ENCODE measurements at regions not wholly inside any gene's neighbourhood (a gene's known extent, or its start where the extent isn't known, plus 50 kb on each side); places are given as distances from the start of the nearest gene placed in this dataset.
"Not testable (repeated sequence)": the region's sequence is repeated elsewhere in the genome, so short reads cannot be mapped to it uniquely, and the experiment has no call there.

DNA sequence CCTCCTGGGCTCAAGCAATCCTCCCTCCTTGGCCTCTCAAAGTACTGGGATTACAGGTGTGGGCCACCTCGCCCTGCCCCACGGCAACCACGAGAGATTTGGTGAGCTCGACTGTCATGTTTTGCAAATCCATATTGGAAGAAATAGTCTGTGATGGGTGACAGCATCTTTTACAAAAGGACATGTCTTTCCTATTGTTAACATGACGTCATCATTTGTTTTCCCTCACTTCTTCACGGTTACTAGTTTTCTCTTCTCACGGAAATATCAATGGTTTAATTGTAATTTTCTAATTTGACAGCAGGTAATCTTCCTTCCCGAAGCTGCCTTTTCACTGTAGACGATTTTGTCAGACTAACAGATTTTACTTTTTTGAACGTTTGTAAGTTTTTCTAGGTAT, 110.8 kb upstream of the GREM2 start:
- DNase-seq (ENCODE audit: low read depth, low spot score): no peak

DNA sequence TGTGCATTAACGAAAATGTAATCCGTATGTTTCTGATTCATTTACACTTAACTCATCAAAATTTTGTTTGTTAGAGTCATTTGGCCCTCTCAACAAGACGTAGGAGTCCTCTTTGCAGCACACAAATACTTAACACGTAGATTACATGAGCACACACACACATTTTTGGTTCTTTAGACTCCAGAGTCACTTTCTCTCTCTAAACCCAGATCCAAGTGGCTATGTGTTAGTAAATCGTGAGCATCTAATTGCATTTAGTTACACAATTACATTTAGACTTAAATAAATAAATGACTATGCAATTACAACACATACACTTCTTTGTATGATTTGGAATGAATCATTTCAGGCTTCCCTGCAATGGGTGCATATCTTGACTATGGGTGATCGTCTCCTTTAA, 109.0 kb upstream of the GREM2 start:
- DNase-seq (ENCODE audit: low read depth, low spot score): no peak

DNA sequence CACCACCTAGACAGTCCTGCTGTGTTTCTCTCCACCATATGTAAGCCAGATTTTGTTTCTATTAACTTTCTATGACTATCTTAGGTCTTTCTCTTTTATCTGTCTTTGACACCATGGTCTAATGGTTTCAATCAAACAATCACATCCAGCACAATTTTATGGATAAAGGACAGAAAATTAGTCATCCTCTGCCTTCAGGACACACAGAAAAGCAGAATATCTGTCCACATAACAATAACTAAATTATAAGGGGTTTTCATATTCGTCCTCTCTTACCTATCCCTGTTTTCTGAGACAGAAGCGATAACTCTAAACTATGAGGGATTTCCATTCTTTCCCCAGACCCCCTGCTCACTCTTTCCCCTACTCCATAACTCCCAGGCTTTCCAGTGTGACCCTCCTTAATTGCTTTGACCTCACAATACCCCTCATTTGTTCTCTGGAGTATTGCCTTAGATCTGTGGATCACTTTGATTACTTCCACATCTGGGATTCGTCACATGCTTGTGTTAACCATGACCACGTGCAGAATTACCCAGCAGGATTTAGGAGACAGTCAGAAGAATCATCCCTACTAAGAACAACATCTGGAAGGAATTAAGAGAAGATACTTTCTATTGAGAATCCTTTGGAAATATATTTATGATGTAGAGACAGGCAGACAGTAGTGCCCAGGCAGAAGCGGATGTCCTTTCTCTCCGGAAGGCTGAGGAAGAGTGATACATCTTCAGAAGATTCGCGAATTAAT, 108.2 kb upstream of the GREM2 start:
- DNase-seq (ENCODE audit: low read depth, low spot score): no peak

DNA sequence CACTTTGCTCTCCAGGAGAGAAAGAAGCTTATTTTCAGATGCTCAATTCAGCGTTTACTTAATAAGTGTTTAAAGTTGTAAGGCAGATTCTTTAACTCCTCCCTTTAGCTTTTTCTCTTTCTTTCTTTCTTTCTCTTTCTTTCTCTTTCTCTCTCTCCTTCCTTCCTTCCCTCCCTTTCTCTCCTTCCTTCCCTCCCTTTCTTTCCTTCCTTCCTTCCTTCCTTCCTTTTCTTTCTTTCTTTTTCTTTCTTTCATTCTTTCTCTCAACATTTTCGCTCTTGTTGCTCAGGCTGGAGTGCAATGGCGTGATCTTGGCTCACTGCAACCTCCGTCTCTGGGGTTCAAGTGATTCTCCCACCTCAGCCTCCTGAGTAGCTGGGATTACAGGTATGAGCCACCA, 104.6 kb upstream of the GREM2 start:
- DNase-seq (ENCODE audit: low read depth, low spot score): not testable (repeated sequence)

DNA sequence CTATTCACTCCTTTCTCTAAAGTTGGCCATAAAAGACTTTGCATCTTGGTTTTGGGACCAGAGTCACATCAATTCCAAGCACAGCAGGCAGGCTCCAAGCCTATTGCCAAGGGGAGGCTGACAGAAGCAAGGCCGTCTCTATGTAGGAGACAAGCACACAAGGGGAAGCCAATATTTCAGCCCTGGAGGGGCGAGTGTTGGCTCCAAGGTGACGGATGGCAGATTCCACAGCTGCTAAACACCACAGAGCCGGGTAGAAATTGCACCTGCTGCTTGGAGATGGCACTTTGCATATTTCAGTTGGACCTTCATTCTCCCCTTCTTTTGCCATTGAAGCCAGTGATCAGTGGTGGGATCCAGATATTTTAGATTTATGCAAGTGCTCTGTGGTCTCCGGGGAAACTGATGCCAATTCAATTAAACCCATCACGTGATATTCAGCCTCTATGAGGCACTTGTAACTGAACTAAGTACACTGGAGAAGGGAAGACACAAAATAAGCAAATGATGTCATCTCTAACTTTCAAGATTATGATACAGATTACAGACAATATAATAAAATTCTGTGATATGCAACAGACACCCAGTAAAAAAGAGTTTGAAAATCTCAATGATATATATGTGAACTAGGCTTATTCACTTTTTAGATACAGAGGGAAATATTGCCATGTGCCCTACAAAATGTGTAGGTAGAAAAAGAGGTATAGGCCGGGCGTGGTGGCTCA, 102.8 kb upstream of the GREM2 start:
- DNase-seq (ENCODE audit: low read depth, low spot score): no peak

DNA sequence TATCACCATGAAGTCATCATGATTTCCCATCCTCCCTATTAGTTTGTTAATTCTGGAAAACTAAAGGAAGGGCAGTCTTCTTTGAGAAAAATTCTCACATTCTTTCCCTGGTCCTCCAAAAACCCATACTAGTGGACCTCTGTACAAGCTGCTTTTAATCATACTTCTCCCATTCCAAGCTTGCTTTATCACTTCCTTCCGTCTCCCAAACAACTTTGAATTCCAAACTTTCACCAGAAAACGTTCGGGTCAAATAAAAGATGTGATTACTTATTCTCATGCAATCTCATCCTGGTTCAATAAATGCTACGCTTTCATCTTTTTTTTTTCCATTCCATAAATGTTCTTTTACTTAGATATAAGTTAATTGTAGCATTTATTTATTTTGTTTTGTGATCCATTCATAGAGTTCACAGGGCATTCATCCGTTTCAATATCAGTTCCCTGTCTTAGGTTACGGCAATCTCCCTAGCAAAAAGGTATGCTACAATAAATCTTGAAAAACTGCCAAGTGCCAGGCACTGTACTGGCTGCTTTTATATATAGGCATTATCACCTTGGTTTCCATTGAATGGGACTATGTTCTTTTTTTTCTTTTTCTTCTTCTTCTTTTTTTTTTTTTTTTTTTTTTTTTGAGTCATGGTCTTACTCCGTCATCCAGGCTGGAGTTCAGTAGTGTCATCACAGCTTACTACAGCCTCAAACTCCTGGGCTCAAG, 100.2 kb upstream of the GREM2 start:
- no peak for DNase-seq (ENCODE audit: low read depth, low spot score)

DNA sequence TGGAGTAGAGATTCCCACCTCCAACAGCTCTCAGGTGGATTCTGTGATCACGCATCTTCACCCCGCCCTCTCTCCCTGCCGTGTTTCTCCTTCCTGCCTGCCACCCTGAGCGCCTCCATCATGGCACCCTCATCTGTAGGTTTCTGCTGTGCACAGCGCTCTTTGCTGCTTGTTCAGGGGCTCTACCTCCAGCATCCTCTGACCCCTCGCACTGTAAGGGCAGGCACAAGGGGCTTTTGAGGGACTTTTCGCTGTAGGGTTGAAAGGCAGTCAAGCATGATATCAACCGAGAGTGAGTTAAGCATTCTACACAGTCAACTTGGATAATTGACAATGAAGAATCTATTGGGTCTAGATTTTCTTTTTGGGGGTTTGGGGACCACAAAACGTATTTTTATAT, 99.1 kb upstream of the GREM2 start:
- no peak for DNase-seq (ENCODE audit: low read depth, low spot score)

DNA sequence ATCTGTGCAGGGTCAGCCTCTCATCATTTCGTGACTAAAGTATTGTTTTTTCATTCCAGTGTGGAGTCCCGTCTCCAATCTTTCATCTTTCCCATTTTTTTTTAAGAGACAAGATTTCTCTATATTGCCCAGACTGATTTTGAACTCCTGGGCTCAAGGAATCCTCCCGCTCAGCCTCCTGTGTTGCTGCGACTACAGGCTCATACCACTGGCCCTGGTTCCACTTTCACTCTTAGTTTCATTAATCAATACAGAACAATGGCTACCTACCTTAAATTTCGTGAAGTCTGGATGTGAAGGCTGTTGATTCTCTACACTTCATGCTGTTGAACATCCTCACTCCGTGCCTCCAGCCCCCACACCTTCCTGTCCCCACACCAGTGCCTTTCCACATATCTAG, 97.7 kb upstream of the GREM2 start:
- DNase-seq (ENCODE audit: low read depth, low spot score): no peak

DNA sequence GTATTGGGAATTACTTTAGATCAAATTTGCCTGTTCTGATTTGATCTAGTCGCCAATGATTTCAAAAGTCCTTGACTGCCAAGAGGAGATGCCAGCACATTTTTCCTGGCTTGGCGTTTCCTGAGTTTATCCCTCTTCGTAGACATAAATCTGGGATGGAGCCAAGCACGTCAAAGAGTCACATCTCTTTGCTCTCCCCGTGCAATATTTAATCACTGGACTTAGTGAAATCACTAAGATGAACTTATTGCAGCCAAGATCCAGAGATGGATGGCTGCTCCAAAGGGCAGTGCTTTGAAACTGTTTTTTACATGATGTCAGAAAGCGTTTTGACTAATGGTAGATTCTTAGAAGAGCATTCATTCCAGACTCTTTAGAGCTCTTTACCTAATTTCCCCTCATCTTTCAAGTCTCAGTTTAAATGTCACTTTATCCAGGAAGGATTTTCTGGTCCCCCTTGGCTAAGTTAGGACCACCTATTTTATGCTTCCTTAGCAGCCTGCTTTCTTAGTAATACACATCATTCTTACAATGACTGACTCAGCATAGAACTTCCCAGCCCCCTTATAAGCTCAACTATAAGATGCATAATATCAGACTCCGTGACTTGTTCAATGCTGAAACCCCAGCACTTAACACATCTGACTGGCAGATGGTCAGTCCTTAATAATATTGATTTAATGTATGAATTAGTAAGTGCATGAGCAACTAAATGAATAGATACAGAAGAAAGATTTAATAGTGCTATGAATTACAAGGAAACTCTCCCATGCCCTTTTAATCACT, 94.4 kb upstream of the GREM2 start:
- peak; percentile 66 for DNase-seq (ENCODE audit: low read depth, low spot score)

DNA sequence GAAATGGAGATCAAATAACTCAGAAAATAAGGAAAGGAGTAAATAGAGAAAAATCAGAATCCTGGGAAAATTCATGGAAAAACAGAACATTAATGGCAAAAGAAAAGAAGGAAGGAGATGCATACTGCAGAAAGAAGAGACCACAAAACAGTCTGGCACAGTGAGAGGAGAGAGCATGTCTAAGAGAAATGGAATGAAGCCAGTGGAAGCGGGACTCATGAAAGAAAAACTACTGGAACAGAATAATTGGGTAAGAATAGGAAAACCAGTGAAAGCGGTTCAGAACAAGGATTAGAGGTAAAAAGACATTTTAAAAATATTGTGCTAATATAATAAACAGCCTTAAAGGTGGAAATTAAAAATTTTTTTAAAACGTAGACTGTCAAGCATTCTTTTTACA, 93.6 kb upstream of the GREM2 start:
- DNase-seq (ENCODE audit: low read depth, low spot score): peak; percentile 82

DNA sequence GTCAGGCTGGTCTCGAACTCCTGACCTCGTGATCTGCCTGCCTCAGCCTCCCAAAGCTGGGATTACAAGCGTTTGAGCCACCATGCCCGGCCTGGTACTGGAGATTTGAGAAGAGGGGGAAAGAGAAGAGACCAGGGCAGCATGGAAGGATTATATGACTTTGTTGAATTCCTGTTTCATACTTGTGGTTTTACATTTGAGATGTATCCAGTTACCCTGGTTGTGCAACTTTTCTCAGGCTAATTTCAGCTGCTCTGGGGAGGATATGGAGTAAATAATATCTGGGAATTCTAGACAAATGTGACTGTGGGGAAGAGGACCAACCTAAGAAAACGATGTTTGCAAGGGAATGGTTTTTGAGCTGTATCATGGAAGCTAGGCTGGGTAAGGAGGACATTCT, 89.5 kb upstream of the GREM2 start:
- DNase-seq (ENCODE audit: low read depth, low spot score): peak; percentile 74

DNA sequence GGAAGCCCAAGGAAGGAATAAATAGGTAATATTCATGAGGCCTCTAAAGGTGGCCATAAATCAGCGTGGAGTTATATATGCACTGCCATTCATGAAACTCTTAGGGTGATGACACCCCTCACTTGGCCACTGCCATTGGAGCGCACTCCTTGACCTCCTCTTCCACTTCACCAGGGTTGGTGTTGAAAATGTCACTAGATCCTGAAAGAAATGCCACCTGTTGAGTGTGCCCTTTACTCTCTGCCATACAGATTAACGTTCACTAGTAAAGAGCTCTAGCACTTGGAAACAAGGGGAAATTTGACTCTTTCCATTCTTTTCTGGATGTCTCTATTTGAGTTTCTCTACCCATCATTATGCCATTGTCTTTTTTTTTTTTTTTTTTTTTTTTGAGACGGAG, 83.5 kb upstream of the GREM2 start:
- DNase-seq (ENCODE audit: low read depth, low spot score): no peak

DNA sequence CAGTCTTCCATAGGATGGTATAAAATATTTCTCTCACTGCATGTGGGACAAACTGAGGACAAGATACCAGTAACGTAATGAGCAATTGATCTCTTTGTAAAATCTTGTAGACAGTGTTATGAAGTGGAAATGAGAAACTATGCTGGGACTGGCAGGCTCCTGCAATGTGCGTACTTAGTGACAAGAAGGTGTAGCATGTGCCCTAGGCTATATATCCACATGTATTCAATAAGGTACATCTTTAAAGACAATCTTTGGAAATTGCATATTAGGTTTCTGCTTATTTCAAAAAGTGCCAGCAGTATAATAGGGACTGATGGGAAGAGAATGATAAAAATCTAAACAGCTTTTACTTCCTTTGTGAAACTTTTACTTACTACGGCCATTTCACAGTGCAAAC, 81.9 kb upstream of the GREM2 start:
- DNase-seq (ENCODE audit: low read depth, low spot score): no peak

DNA sequence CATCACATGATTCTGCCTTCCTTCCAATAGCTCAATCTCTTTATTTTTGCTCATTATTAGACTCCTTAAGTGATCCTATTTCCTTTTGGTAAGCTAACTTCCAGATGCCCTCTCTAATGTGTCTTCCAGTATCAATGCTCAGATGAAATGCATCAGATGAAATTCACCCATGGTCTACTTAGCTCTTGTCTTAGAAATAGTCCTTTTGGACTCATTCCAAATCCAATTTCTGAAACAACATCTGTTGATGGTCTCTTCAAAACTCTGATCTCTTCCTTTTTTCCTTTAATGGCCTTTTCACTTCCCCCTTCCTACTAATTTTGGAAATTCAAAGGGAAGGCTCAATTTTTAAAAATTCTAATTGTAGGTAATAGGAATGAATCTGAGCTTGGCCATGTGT, 81.1 kb upstream of the GREM2 start:
- DNase-seq (ENCODE audit: low read depth, low spot score): no peak

DNA sequence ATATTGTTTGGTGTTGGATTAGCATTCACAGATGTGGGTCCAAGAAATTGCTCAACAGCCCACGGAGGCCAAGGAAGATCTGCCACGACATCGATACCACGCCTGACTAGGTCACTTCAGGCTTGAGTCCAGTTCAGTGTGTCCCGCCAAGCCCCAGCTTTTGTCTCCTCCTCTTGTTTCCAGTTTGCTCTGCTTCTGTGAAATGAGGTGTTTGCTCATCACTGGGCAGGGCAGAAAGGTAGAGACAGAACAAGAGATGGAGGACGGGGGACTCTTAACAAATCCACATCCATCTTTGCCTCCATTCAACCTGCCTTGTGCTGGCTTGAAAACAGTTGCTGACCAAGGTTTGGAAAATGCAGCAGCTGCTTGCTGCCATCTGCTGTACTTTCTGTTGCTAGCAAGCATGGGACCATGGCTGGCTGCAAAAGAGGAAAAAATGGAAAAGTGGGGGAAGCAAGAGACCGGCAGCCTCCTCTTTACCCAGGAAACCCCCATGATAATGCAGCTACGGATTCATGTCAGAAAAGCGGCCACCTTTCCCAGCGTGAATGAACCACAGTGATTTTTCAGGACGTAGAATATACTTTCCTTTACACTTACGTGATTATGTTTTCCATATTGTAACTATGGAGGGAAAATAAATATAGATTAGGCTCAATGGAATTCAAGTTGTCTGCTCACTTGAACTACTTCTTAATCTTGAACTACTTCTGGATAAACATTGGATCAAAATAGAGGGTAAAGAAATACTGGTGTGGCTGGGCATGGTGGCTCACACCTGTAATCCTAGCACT, 80.2 kb upstream of the GREM2 start:
- DNase-seq (ENCODE audit: low read depth, low spot score): peak; percentile 79

DNA sequence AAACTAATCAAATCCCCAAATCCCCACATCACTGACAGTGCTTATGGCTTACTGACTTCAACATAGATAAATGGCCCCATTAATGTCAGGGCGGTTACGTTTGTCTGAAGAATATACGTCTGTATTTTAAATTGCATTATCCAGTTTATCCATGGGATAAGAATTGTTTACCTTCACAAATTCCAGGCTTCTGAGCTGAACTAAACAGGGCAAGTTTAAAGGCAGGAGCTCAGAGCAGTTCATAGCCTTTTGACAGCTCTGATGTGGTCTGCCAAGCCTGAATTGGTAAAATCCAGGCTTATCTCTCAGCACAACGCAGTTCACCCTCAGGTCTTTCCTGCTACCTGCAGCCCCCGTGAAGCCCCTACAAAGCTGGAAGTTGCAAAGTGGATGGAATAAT, 79.5 kb upstream of the GREM2 start:
- DNase-seq (ENCODE audit: low read depth, low spot score): no peak

DNA sequence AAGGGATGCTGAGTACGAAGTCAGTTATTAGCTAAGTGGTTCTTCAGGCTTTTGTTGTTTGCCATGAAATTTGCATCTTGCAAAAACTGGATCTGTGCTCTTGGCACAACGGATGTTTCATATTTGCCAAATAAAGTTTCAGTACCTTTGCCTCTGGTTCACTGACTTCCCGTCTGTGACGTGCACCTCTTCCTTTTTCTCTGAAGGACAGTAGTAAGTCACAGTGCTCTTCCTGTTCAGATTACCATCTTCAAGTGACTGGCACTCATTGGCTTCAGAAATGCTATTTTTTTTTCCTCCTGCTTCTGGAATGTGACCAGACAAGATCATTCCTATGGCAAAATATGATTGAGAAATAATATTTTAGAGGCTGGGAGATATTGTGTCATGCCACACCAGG, 75.9 kb upstream of the GREM2 start:
- no peak for DNase-seq (ENCODE audit: low read depth, low spot score)

DNA sequence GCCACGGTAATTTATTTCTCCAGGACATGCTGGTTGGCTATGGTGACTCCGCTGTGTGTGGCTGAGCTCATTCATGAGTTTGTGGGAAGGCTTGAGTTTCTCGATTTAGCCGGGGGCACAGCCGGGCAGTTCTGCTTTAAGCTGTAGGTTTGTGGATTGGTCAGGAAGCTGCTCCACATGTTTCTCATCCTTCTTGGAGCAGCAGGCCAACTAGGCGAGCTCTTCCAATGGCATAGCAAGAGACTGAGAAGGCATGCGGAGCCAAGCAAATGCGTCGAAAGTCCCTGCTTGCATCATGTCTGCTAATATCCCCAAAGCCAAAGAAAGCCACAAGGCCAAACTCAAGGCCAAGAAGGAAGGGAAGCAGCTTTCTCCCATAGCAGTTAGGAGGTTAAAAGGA, 71.6 kb upstream of the GREM2 start:
- no peak for DNase-seq (ENCODE audit: low read depth, low spot score)

DNA sequence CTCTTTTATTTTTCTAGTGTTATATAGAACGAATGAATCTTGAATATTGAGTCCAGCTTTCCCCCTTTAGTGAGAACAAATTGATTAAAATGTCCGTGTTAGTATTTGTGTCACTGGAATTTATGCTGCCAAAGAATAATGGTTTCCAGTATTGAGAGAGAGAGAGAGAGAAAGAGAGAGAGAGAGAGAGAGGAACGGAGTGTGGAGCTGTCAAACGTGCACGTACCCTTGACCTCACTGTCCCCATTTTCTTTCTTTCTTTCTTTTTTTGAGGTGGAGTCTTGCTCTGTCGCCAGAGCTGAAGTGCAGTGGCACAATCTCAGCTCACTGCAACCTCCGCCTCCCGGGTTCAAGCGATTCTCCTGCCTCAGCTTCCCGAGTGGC, 70.9 kb upstream of the GREM2 start:
- DNase-seq (ENCODE audit: low read depth, low spot score): no peak

DNA sequence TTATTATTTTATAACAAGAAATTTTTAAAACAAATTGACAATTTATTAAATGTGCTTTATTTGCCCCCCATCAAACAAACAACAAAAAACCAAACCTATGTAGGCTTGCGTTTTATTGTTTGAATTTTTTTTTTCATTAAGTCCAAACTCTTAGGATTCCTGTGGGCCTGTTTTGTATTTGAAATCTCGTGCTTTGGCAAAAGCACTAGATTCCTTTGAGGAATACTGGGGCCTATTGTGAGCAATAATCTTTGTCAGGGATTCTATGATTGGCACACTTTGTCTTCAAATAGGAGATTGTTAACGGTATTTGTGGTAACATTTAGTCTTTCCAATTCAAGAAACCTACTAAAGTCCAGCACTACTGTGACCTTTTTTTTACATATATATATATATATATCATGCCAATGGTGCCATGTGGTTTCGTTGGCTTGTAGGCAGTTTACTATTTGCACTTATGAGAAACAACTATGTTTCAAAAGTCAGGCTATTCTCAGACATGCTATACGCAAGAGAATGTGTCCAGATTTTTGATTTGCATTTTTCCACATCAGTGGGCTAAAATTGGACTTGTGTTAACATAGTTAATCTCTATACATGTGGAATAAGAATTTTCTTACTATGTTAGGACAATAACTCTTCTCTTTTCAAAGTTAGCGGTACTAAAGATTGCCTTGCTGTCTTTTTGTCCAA, 70.4 kb upstream of the GREM2 start:
- DNase-seq (ENCODE audit: low read depth, low spot score): peak; percentile 12

All from astrocyte of the hippocampus (primary cell).